GM18498 (cell line): ENCODE measurements at regions not wholly inside any gene's neighbourhood (a gene's known extent, or its start where the extent isn't known, plus 50 kb on each side); places are given as distances from the start of the nearest gene placed in this dataset.
"Not testable (repeated sequence)": the region's sequence is repeated elsewhere in the genome, so short reads cannot be mapped to it uniquely, and the experiment has no call there.

Experiments used
- ATAC-seq: cut with Tn5 transposase; IDR thresholded peaks from one replicate; pipeline ENCODE4 v1.9.1; 2021; ENCODE audit warnings: mild to moderate bottlenecking, moderate library complexity; ENCODE audit not compliant: unreplicated experiment

GRCh38 chr20:40889266-40889665 is 139.4 kb upstream of the TOP1 start:
- not testable (repeated sequence) for ATAC-seq

GRCh38 chr20:40890181-40890580 is 138.4 kb upstream of the TOP1 start:
- ATAC-seq, result no peak

- ATAC-seq, result no peak
Observed at GRCh38 chr20:40890635-40891034, 138.0 kb upstream of the TOP1 start.

GRCh38 chr20:40891351-40891750 is 137.3 kb upstream of the TOP1 start:
- no peak for ATAC-seq

- no peak for ATAC-seq
Observed at GRCh38 chr20:40892642-40893041, 136.0 kb upstream of the TOP1 start.

- ATAC-seq, result no peak
Observed at GRCh38 chr20:40893610-40894236, 134.9 kb upstream of the TOP1 start.

GRCh38 chr20:40894237-40894630 is 134.4 kb upstream of the TOP1 start:
- no peak for ATAC-seq

GRCh38 chr20:40895182-40895581 is 133.4 kb upstream of the TOP1 start:
- no peak for ATAC-seq

- no peak for ATAC-seq
Observed at GRCh38 chr20:40896814-40897700, 131.6 kb upstream of the TOP1 start.

GRCh38 chr20:40899344-40899743 is 129.3 kb upstream of the TOP1 start:
- no peak for ATAC-seq

GRCh38 chr20:40900666-40901215 is 127.9 kb upstream of the TOP1 start:
- ATAC-seq, result no peak

GRCh38 chr20:40902661-40903060 is 126.0 kb upstream of the TOP1 start:
- ATAC-seq, result no peak

GRCh38 chr20:40908309-40908708 is 120.3 kb upstream of the TOP1 start:
- ATAC-seq, result no peak

- ATAC-seq, result not testable (repeated sequence)
Observed at GRCh38 chr20:40909489-40909888, 119.1 kb upstream of the TOP1 start.

GRCh38 chr20:40910436-40910835 is 118.2 kb upstream of the TOP1 start:
- not testable (repeated sequence) for ATAC-seq

GRCh38 chr20:40911152-40911551 is 117.5 kb upstream of the TOP1 start:
- ATAC-seq, result not testable (repeated sequence)

GRCh38 chr20:40913224-40914185 is 115.1 kb upstream of the TOP1 start:
- no peak for ATAC-seq

GRCh38 chr20:40915756-40916155 is 112.9 kb upstream of the TOP1 start:
- ATAC-seq, result no peak

- no peak for ATAC-seq
Observed at GRCh38 chr20:40916276-40916675, 112.3 kb upstream of the TOP1 start.

GRCh38 chr20:40920291-40920690 is 108.3 kb upstream of the TOP1 start:
- ATAC-seq, result no peak

- no peak for ATAC-seq
Observed at GRCh38 chr20:40922865-40923264, 105.8 kb upstream of the TOP1 start.
